K562 (cell line): ENCODE measurements at regions not wholly inside any gene's neighbourhood (a gene's known extent, or its start where the extent isn't known, plus 50 kb on each side); places are given as distances from the start of the nearest gene placed in this dataset.
"Not testable (repeated sequence)": the region's sequence is repeated elsewhere in the genome, so short reads cannot be mapped to it uniquely, and the experiment has no call there.

Experiments
- ATAC-seq: fragments of 200-7000 bp; cut with Tn5 transposase; 3 replicates; pipeline ENCODE4 v1.9.1; 2020; ENCODE audit warnings: moderate library complexity
- BruUV-seq: library from RNA; stranded (reverse); fragments of 400-500 nt; replicated peaks from 2 replicates; lab custom pipeline; 2021; lab: Mats Ljungman, UMichigan
- CTCF ChIA-PET: fragments of 300-600 bp; formaldehyde crosslinking; extraction: SDS; loops from one replicate; lab custom pipeline; 2021; ENCODE audit warnings: low intra/inter-chr PET ratio; lab: Yijun Ruan, JAX
- POLR2A ChIA-PET: fragments of 300-600, 350-650 bp; sonication (Branson Sonifier 250); formaldehyde crosslinking; extraction: SDS; loops from one replicate; lab custom pipeline; 2021; ENCODE audit warnings: antibody characterized with exemption, inconsistent platforms; lab: Yijun Ruan, JAX
- DNase-seq, 4 experiments: peaks; one replicate each; pipeline versions ENCODE4 v3.0.0 to v3.0.0-alpha.2; 2011 to 2018; ENCODE audit warnings: low spot score in 3 of 4, mixed read lengths in 3 of 4; ENCODE audit errors: extremely low read depth in 1 of 4
- FAIRE-seq: peaks from 2 replicates; lab custom pipeline; 2011; peaks lifted over from hg19 to GRCh38; lab: Jason Lieb, UNC
- H2AFZ ChIP-seq: 2 replicates; pipeline ENCODE4 v1.6.0; 2011; ENCODE audit warnings: low read depth, low read length, control low read depth, inconsistent platforms
- H3K27ac ChIP-seq: fragments of 200-600 bp; 3 replicates; pipeline ENCODE4 v1.8.0; 2011; ENCODE audit warnings: low read depth, mild to moderate bottlenecking, control low read depth, inconsistent platforms, low read length, moderate library complexity, mixed read lengths; ENCODE audit errors: extremely low read depth
- H3K27me3 ChIP-seq, 2 experiments: fragments of 300-600 bp in 1 of 2; 2 replicates in 1 of 2; 3 replicates in 1 of 2; pipeline versions ENCODE4 v1.6.0 to v1.8.0; 2011; ENCODE audit warnings: inconsistent platforms in 2 of 2, low read length in 2 of 2, mild to moderate bottlenecking in 1 of 2, mixed read lengths in 1 of 2, moderate library complexity in 1 of 2; ENCODE audit not compliant: control insufficient read depth in 2 of 2, insufficient read depth in 2 of 2
- H3K36me3 ChIP-seq: fragments of 300-600 bp; 3 replicates; pipeline ENCODE4 v1.8.0; 2011; ENCODE audit warnings: mild to moderate bottlenecking, low read length, inconsistent platforms; ENCODE audit not compliant: control insufficient read depth, insufficient read depth
- H3K4me1 ChIP-seq, 2 experiments: fragments of 200-600 bp in 1 of 2; replicated peaks in 1 of 2; 2 replicates in 1 of 2; 3 replicates in 1 of 2; pipeline versions ENCODE4 v1.5.1 to v1.8.0; 2011; ENCODE audit warnings: inconsistent platforms in 2 of 2, low read length in 2 of 2, mild to moderate bottlenecking in 1 of 2, mixed read lengths in 1 of 2, moderate library complexity in 1 of 2; ENCODE audit not compliant: control insufficient read depth in 2 of 2, insufficient read depth in 2 of 2
- H3K4me2 ChIP-seq: 2 replicates; pipeline ENCODE4 v1.6.1; 2011; ENCODE audit warnings: low read length, control low read depth, inconsistent platforms, mixed read lengths; ENCODE audit not compliant: insufficient read depth
- H3K4me3 ChIP-seq: fragments of 200-600 bp; sonication (generic), shearing (Covaris generic); 2 replicates; pipeline ENCODE4 v1.5.1; 2016; ENCODE audit warnings: control low read depth, inconsistent platforms
- H3K79me2 ChIP-seq: fragments of 200-600 bp; 3 replicates; pipeline ENCODE4 v1.8.0; 2011; ENCODE audit warnings: low read length, inconsistent platforms; ENCODE audit not compliant: control insufficient read depth, insufficient read depth
- H3K9ac ChIP-seq, 2 experiments: 2 replicates each; pipeline versions ENCODE4 v1.6.0 to v1.6.1; 2011; ENCODE audit warnings: low read depth in 2 of 2, low read length in 2 of 2, control low read depth in 1 of 2, inconsistent platforms in 1 of 2, mild to moderate bottlenecking in 1 of 2, mixed read lengths in 1 of 2; ENCODE audit not compliant: insufficient read depth in 1 of 2
- H3K9me1 ChIP-seq: one replicate; pipeline ENCODE4 v1.6.0; 2011; ENCODE audit warnings: inconsistent platforms, mild to moderate bottlenecking, low read length, moderate library complexity; ENCODE audit not compliant: control insufficient read depth, insufficient read depth
- H3K9me3 ChIP-seq: replicated peaks from 2 replicates; pipeline ENCODE4 v1.5.1; 2011; ENCODE audit warnings: low read depth, low read length, inconsistent platforms; ENCODE audit not compliant: control insufficient read depth, insufficient read depth
- H4K20me1 ChIP-seq: replicated peaks from 2 replicates; pipeline ENCODE4 v1.6.1; 2011; ENCODE audit warnings: low read length, inconsistent platforms, mixed read lengths; ENCODE audit not compliant: control insufficient read depth, insufficient read depth
- BMI1 ChIP-seq: fragments of 150-350 bp; IDR thresholded peaks from 2 replicates; pipeline ENCODE4 v1.6.1; 2014; ENCODE audit warnings: low read length
- CREB1 ChIP-seq, 2 experiments: sonication (generic) in 1 of 2; formaldehyde crosslinking in 1 of 2; IDR thresholded peaks; 2 replicates each; pipeline versions ENCODE4 v1.6.1 to v1.8.0; 2012 to 2022; ENCODE audit warnings: inconsistent platforms in 1 of 2, mild to moderate bottlenecking in 1 of 2, missing genetic modification reagents in 1 of 2, moderate library complexity in 1 of 2
- DACH1 ChIP-seq: fragments of 450-650 bp; IDR thresholded peaks from 2 replicates; pipeline ENCODE4 v1.6.1; 2018; ENCODE audit not compliant: partially characterized antibody
- DDX20 ChIP-seq: fragments of 450-650 bp; IDR thresholded peaks from 2 replicates; pipeline ENCODE4 v1.6.1; 2016; ENCODE audit warnings: missing genetic modification characterization, low read depth, mild to moderate bottlenecking, missing compliant biosample characterization, moderate library complexity
- KLF13 ChIP-seq: fragments of 450-650 bp; IDR thresholded peaks from 2 replicates; pipeline ENCODE4 v1.6.1; 2016; ENCODE audit warnings: missing genetic modification characterization, low read depth, mild to moderate bottlenecking, missing compliant biosample characterization, moderate library complexity, borderline replicate concordance
- MIER1 ChIP-seq: fragments of 450-650 bp; IDR thresholded peaks from 2 replicates; pipeline ENCODE4 v1.6.1; 2016; ENCODE audit warnings: antibody characterized with exemption, mild to moderate bottlenecking, low read depth
- MYNN ChIP-seq, 2 experiments: sonication (generic); formaldehyde crosslinking in 1 of 2; IDR thresholded peaks; 2 replicates each; pipeline versions ENCODE4 v1.5.0 to v1.6.1; 2016 to 2020; ENCODE audit warnings: antibody characterized with exemption in 1 of 2, missing genetic modification reagents in 1 of 2
- RBFOX2 ChIP-seq: fragments of 200-400 bp; formaldehyde crosslinking; IDR thresholded peaks from 2 replicates; pipeline ENCODE4 v1.6.1; 2017; ENCODE audit warnings: low read depth, mild to moderate bottlenecking, low read length, moderate library complexity
- TFAM ChIP-seq: fragments of 250-450 bp; sonication (Bioruptor Pico); conservative IDR thresholded peaks from 2 replicates; pipeline ENCODE4 v1.5.0; 2021; ENCODE audit warnings: mild to moderate bottlenecking, moderate library complexity
- ZNF282 ChIP-seq: sonication (generic); formaldehyde crosslinking; IDR thresholded peaks from 2 replicates; pipeline ENCODE4 v1.8.1; 2023; ENCODE audit warnings: missing genetic modification reagents
- ZNF408 ChIP-seq: fragments of 250-450 bp; sonication (Bioruptor Pico); IDR thresholded peaks from 2 replicates; pipeline ENCODE4 v1.4.0; 2020; ENCODE audit warnings: low read depth, mild to moderate bottlenecking, moderate library complexity
- WGBS: fragments of 100-300 bp; shearing (Covaris generic); methylation state at CpG from one replicate; pipeline ENCODE4 v1.1.6; 2016; ENCODE audit warnings: low coverage, mixed read lengths; ENCODE audit not compliant: insufficient coverage; ENCODE audit errors: missing lambda C conversion rate; 5-methylcytosine and 5-hydroxymethylcytosine counted together
- in situ Hi-C: fragments of 300-500 bp; cut with MboI; formaldehyde crosslinking; loops from 4 replicates; pipeline ENCODE4 v1.15.0; 2018; ENCODE audit warnings: inconsistent platforms, mixed read lengths
- intact Hi-C: fragments of 100-400 bp; cut with micrococcal nuclease; formaldehyde crosslinking; loops from 2 replicates; pipeline ENCODE4 v1.14.2; 2022
- TF ChIP-seq, protein P1 (sequence below): IDR thresholded peaks from 3 replicates; pipeline ENCODE4 v1.6.1; 2011; ENCODE audit warnings: borderline replicate concordance, mild to moderate bottlenecking, moderate library complexity; ENCODE audit not compliant: insufficient read length; ENCODE audit errors: extremely low read depth
- TF ChIP-seq, protein P2 (sequence below): IDR thresholded peaks from 2 replicates; pipeline ENCODE4 v1.6.1; 2011; ENCODE audit not compliant: insufficient read length; ENCODE audit errors: extremely low read depth

DNA sequence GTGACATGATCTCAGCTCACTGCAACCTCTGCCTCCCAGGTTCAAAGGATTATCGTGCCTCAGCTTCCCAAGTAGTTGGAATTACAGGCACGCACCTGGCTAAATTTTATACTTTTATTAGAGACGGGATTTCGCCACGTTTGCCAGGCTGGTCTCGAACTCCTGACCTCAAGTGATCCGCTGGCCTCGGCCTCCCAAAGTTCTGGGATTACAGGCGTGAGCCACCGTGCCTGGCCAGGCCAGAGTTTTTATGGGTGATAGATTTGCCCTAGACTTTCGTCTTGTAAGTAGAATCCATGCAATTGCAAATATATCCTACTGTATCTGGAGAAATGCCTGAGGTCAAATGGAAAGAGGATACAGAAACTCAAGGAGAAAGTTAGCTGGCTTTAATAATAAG lies 819.9 kb upstream of the SLITRK1 start:
- no peak overlapping the region for H2AFZ ChIP-seq
- POLR2A ChIA-PET, result no interaction called here
- H3K79me2 ChIP-seq, result no peaks in the 10 kb centered on the region
- no peak for DNase-seq
- CTCF ChIA-PET, result no interaction called here
- H3K9ac ChIP-seq, result no peak overlapping the region
- H3K9me1 ChIP-seq, result no peaks in the 10 kb centered on the region
- WGBS, result 2% methylated on average over 10 of the region's 11 CpGs
- intact Hi-C loops (no loop called here), in situ Hi-C loops (no loop called here)
- H3K9me3 ChIP-seq, result no peaks in the 10 kb centered on the region
- no TSS peak for BruUV-seq
- no peak overlapping the region for H3K27ac ChIP-seq
- H3K27me3 ChIP-seq, result no peaks in the 10 kb centered on the region
- no peaks in the 10 kb centered on the region for H3K4me1 ChIP-seq
- FAIRE-seq, result no peak
- H3K4me2 ChIP-seq, result no peak overlapping the region
- no peak for ATAC-seq
- H4K20me1 ChIP-seq, result no peaks in the 10 kb centered on the region
- H3K36me3 ChIP-seq, result no peaks in the 10 kb centered on the region
- TF ChIP-seq KLF13 (tag) (no peak), TFAM (CRISPR knock-in tag) (no peak), CREB1 (IDR thresholded peaks at IDR 0.05) (no peak), CREB1 (CRISPR knock-in tag; IDR thresholded peaks at IDR 0.05) (no peak), RBFOX2 (no peak), ZNF282 (CRISPR knock-in tag) (no peak), MYNN (IDR thresholded peaks at IDR 0.05) (no peak), MYNN (CRISPR knock-in tag; IDR thresholded peaks at IDR 0.05) (no peak), DDX20 (tag) (no peak), MIER1 (no peak), DACH1 (no peak), BMI1 (no peak), ZNF408 (no peak)
- TF ChIP-seq, protein P1, sequence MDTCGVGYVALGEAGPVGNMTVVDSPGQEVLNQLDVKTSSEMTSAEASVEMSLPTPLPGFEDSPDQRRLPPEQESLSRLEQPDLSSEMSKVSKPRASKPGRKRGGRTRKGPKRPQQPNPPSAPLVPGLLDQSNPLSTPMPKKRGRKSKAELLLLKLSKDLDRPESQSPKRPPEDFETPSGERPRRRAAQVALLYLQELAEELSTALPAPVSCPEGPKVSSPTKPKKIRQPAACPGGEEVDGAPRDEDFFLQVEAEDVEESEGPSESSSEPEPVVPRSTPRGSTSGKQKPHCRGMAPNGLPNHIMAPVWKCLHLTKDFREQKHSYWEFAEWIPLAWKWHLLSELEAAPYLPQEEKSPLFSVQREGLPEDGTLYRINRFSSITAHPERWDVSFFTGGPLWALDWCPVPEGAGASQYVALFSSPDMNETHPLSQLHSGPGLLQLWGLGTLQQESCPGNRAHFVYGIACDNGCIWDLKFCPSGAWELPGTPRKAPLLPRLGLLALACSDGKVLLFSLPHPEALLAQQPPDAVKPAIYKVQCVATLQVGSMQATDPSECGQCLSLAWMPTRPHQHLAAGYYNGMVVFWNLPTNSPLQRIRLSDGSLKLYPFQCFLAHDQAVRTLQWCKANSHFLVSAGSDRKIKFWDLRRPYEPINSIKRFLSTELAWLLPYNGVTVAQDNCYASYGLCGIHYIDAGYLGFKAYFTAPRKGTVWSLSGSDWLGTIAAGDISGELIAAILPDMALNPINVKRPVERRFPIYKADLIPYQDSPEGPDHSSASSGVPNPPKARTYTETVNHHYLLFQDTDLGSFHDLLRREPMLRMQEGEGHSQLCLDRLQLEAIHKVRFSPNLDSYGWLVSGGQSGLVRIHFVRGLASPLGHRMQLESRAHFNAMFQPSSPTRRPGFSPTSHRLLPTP, result no peak
- TF ChIP-seq, protein P2, sequence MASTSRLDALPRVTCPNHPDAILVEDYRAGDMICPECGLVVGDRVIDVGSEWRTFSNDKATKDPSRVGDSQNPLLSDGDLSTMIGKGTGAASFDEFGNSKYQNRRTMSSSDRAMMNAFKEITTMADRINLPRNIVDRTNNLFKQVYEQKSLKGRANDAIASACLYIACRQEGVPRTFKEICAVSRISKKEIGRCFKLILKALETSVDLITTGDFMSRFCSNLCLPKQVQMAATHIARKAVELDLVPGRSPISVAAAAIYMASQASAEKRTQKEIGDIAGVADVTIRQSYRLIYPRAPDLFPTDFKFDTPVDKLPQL, result no peak
- no peak overlapping the region for H3K4me3 ChIP-seq

DNA sequence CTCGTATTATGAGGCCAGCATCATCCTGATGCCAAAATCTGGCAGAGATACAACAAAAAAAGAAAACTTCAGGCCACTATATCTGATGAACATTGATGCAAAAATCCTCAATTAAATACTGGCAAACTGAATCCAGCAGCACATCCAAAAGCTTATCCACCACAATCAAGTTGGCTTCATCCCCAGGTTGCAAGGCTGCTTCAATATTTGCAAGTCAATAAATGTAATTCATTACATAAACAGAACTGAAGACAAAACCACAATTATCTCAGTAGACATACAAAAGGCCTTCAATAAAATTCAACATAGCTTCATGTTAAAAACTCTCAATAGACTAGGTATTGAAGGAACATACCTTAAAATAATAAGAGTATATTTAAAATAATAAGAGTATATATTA lies 815.3 kb upstream of the SLITRK1 start:
- CTCF ChIA-PET, in situ Hi-C loops, H3K9me1 ChIP-seq, ATAC-seq, BruUV-seq, H3K9me3 ChIP-seq, H3K4me3 ChIP-seq, H3K4me2 ChIP-seq, H4K20me1 ChIP-seq, H3K27me3 ChIP-seq, H3K27ac ChIP-seq, H3K79me2 ChIP-seq, H3K4me1 ChIP-seq, intact Hi-C loops, H2AFZ ChIP-seq, DNase-seq, H3K36me3 ChIP-seq, POLR2A ChIA-PET, FAIRE-seq, H3K9ac ChIP-seq: not testable (repeated sequence)
- WGBS, result 0% methylated on average over 1 of the region's 1 CpG
